AG08395 (cell line): ENCODE measurements at regions not wholly inside any gene's neighbourhood (a gene's known extent, or its start where the extent isn't known, plus 50 kb on each side); places are given as distances from the start of the nearest gene placed in this dataset.

ENCODE experiments used
- DNase-seq: peaks from one replicate; pipeline ENCODE4 v3.0.0; 2012; ENCODE audit warnings: mixed read lengths, low spot score

DNA sequence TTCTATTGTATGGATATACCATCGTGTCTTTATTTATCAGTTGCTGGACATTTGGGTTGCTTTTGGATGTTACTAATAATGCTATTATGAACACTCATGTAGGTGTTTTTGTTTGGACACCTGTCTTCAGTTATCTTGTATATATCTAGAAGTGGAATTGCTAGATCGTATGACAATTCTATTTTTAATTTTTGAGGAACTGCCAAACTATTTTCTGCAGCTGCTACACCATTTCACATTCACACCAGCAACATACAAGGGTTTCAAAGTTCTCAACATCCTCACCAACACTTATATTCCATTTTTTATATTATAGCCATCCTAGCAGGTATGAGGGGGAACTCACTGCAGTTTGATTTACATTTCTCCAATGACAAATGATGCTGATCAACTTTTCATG, 324.6 kb downstream of the CAAP1 start:
- DNase-seq, result no peak

DNA sequence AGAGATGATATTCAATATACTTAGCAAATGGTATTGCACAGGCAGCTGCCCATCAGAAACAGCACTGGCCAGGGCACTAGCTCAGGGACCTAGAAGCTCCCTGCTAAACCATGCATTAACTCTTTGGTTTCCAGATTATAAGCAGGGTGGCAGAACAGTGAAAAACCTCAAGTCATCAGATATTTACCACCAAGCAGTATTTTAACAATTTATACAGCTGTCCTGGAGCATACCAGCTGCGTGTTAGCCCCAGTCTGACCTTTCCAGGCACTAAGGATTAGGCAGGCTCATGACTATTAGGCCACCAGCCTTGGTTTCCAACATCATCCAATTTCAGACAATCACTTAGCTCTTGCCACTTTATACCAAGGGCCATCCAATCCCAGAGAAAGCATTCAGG, 326.5 kb downstream of the CAAP1 start:
- no peak for DNase-seq

DNA sequence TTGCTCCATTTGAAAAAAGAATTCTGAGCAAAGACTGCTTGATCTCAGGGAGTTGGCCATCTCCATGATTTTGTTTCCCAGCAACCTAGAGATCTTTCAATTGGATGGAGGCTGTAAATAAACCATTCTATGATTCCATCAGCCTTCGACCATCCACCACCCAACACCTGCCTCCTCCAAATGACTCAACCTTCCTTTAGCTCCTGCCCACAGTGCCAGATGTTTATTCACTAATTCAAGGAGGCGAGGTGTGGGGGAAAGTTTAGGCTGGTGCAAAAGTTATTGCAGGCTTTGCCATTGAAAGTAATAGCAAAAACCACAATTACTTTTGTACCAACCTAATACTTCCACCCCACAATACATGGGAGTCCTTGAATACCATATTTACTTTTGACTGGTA, 327.5 kb downstream of the CAAP1 start:
- DNase-seq, result no peak

DNA sequence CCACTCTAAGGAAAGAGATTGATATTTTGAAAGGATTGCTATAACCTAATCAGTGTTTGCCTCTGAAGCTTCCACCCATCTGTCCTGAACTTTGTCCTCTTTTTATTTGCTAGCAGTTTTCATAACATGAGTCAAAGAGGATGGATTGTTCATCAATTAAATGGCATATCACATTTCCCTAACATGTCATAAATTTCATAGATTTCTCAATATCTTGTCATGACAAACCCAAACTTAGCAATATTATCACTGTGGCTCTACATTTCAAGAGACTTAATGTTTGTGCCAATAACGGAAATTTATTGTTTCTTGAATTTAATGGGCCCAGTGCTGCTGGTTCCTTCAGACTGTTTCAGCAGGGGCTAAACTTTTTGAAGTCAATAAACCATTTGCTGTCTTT, 330.3 kb downstream of the CAAP1 start:
- DNase-seq, result no peak

DNA sequence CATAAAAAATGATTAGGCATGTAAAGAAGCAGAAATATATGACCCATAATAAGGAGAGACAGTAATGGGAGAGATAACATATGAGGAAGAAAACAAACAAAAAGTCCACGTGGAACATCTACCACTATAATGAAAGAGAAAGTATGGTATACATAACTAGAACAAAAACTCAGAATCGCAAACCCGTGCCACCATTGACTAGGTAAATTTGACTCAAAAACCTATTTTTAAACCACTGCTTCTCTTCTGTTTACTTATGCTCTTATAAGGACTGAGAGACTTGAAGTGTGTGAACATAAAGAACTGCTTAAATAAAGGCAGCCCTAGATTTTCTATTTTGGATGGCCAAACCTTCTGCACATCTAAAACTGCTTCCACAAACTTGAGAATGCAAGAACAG, 330.7 kb downstream of the CAAP1 start:
- DNase-seq, result no peak

DNA sequence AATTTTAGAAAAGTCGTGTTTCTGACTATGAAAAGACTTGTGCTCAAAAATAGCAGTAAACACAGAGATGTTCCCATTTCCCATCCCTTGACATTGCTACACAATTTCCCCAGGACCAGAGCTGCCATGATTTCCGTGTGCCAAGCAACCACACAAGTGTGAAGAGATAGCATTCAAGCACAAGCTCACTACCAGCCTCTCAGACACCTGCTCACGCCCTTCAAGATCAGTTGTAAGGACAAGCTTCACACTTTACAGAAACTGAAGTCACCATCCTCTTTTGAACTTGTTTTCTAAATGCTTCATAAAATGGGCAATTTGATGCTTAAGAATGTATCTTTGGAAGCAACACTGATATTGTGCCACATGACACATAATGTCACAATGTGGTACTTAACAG, 333.1 kb downstream of the CAAP1 start:
- DNase-seq, result no peak

DNA sequence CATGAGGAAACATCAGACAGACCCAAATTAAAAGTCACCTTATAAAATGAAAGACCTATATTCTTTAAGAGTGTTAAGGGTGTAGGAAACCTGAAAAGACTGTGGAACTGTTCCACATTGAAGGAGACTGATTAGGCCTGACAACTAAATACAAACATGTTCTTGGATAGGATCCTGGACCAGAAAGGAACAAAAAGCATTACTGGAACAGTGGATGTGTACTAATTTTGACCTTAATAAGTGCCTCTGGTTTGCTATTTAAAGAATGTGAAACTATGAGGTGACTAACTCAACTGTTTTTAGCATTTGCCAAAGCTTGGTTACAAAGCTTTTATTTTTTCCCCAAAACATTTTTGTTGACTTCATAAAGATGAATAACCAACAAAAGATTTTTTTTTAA, 340.6 kb downstream of the CAAP1 start:
- no peak for DNase-seq

DNA sequence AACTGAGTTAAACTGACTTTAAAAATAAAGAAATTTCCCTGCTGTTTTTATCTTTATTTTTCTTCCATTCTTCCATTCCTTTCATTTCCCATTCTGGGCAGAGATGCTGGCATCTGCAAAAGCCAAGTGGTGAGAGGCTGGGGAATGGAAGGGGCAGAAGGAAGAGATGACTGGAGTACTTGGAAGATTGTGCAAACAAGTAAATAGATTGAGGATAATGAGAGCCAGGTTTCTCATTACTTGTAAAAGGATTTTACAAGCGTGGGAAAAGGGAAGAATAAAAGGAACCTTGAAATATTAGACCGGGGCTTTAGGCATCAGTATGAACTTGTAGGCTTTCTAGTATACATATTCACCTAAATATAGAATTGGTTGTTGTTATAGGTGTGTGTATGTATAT, 341.2 kb downstream of the CAAP1 start:
- DNase-seq, result no peak

DNA sequence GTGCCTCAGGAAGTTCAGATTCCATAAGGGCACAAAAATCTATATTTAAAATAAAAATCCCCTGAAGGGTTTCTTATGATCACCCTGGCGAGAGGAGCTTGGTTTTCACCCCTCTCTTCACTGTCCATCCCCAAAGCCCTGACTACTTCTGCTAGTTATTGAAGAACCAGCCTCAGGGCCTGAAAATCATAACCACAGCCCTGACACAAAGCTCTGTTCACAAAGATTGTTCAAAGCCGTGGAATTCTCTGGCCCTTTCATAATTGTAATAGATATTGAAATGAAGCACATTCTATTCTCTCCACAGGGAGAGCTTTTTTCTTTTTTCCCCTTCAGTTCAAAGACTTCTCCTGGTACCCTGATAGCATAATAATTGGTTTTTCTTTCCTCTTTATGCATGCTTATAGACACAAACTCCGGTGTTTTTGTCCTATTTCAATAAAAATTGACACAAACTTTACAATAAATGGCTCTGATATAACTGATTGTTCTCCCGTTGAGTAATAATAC, 343.8 kb downstream of the CAAP1 start:
- no peak for DNase-seq

DNA sequence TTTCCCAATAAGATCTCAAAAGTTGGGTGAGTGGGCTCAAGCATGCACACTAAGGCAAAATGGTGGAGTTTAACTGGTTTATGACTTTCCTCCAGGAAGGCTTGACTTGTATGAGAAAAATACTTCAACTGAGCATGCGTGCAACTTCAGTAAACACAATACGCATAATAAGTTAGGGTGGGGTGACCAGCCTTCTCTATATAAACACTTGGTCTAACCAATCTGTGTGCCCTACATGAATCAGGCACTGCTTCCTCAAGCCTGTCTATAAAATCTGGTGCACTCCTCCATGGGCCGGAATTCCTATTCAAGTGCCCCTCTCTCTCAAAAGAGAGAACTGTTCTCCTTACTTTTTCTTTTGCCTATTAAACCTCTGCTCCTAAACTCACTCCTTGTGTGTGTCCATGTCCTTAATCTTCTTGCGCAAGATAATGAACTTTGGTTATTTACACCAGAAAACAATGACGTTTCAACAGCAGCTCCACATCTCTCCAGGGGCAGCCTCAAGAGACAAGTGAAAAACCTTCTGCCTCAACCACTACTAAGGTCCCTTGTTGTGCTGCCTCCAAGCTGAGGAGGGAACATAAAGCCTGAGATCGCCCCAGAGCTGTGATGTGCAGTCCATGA, 352.6 kb downstream of the CAAP1 start:
- no peak for DNase-seq

DNA sequence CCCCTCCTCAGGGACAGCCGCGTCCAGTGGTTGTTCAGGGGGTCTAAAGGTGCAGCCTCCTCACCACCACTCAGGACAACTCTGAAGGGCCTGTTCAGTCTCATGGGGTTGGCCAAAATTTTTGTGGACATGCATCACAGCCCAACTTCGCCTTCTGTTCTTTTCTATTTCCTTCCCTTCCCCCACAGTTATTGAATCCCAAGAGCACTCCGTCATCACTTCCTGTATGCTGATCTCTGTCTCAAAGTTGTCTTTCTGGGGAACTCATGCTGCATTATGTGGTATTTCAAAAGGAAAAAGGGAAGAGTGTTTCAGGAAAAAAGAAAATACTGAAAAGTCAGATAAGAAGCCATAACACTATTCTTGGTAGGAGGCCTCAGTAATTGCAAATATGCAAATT, 355.4 kb downstream of the CAAP1 start:
- no peak for DNase-seq

DNA sequence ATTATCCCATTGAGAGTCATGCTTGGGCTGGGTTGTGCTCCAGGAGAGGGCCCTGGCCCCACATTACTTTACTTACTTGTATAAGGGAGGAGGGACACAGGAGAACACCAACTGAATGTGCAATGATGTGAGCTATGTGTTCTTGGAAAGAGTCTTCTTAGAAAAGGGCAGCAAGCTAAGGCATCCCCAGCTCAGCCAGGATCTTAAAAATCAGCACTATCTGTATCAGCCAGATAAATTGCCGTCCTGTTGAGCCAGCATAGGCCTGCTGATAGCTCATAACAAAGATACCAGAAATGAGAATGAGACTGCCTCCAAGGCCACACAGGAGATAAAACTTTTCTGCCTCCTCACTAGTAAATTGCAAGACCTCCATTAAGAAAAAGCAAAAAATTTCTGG, 357.5 kb downstream of the CAAP1 start:
- no peak for DNase-seq

DNA sequence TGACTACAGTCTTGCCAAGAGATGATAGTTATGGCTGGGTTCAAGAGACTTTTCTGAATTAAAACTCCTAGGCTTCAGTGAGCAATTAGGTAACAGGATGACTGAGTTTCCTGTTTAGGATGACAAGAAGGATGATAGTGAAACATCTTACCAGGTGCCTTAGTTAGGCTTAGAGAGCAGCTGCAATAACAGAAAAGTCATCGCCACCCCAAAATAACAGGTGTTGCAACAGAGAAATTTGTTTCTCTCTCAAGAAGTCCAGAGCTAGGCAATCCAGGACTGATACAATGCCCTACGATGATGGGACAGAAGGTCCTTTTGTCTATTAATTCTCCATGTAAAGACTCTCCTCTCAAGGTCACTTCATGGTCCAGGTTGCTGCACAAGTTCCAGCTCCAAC, 361.8 kb downstream of the CAAP1 start:
- no peak for DNase-seq

DNA sequence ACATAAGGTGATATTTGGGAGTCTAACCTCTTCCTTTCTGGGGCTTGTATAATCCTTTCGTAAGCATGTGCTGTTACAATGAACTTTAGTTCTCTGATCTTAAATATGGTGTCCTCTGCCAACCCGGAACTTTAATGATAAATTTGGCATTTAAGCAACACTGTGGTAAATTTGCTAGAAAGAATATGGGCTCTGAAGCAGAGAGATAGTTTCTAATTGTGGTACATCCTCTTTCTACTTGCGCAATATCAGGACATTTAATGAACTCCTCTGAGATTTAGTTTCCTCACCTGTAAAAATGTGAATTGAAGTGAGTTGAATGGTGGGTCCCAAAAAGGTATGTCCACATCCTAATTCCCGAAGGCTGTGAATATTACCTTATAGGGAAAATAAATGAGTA, 364.7 kb downstream of the CAAP1 start:
- no peak for DNase-seq

DNA sequence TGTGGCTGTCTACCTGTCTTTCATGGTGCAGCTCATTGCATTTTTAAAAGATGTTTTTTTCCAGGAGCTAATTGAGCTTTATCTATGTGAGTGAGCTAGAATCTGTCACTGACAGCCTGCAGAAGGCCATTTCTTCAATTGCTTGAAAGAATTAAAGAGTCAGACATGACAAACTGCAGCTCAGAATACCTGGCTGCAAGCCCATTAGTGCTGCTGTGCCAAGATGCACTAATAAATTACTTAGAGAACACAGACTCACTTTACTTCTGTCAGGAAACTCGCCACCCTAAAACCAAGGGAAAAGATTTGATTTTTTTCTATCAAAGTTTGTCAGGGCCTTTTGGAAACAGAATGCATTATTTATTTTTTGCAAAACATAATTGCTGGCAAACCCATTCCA, 368.3 kb downstream of the CAAP1 start:
- DNase-seq, result no peak

DNA sequence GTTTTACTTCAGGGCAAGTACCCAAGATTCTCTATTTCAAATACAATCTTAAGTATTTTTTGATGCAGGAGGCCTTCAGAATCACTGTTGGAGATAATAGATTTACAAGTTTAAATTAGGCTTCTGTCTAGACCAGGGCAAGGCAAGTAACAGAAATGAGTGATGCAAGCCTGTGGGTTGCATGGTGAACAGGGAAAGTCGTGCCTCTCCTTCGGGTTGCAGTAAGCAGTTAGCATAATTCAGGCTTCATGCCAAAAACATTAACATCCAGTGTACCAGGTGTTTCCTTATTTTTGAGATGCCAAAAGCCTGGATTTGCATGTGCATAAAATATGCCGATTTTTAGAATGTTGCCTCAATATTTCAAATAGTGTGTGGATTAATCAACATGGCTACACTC, 369.0 kb downstream of the CAAP1 start:
- DNase-seq, result no peak

DNA sequence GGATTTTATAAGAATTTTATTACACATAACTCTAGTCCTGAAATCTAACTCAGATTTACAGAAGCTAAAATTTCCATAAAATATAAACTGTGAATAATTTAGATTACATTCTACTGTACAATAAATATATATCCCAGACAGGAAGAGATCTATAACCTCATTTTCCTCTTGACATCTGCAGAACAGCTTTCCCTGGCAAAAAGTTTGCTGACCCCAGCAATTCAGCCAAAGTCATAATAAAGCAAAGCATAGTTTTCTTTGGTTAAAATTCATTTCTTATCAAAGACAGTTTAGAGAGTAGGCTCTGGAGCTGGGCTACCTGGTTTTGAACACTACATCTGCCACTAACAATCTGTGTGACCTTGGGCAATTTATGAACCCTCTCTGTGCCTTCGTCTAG, 372.5 kb downstream of the CAAP1 start:
- no peak for DNase-seq

DNA sequence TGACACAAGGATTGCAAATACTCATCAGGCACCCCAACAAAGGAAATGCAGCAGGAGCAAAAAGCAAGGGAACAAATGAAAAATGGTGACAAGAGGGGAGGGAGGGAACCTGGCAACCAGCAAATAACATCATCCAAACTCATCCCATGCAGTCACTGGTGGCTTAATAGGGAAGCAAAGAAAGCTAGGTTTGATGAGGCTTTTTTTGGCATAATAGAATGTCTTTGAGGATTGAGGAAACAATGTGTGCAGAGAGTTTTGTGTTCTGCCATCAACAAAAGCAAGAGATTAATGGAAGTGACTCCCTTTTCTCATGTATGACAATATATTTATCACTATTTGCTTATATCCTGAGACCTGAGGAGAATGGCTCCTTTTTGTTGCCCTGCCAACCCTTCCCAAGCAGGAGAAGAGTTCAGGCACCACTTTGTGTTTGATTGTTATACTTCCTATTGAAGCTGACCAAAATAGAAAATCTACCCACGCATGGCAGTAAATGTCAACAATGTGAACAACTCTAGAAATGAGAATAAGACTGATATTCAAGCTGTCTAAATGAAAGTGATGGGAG, 375.7 kb downstream of the CAAP1 start:
- DNase-seq, result no peak

DNA sequence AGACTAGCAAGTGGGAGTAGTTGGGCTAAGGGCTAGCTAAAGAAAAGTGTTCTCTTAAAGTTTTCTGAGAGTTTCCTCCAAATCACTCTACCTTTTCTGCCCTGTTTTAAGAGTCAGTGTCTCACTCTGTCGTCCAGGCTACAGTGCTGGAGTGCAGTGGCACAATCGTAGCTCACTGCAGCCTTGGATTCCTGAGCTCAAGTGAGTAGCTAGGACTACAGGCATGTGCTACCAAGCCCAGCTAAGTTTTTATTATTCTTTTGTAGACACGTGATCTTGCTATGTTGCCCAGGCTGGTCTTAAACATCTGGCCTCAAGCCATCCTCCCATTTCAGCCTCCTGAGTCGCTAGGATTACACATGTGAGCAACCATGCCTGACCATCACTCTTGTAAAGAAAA, 378.9 kb downstream of the CAAP1 start:
- no peak for DNase-seq

DNA sequence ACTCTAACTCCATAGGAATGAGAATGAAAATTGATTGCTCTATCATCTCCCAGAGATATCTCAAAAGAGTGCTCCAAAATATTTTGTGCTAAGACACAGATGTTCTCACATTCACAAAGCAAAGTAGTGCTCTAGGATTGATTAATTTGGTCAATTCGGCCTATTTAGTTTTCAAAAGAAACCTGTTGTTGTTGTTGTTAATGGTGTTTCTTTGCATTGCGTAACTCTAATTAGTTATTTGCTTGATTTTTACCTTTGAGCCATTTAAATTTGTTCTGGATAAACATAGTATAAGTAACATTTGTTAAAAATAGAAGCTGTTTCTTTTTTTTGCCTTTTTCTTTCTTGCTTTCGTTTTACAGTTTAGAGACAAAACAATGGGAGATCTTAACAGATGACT, 382.5 kb downstream of the CAAP1 start:
- DNase-seq, result no peak

DNA sequence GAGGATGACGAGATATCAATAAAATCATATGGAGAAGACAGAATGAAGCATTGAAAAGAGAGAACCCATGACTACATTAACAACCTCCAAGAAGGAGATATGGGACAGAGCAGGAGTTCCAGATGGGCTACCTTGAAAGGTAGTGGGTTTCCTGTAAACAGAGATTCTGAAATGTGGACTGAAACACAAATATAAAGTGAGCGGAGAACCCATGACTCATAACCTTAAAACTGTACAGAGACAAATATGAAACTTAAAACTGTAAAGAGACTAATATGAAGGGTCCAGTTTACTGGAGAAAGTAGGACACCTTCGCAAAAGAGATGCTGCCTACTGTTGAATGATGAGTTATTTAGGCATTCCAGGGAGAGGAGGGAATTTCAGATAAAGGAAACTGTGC, 383.7 kb downstream of the CAAP1 start:
- DNase-seq, result no peak

DNA sequence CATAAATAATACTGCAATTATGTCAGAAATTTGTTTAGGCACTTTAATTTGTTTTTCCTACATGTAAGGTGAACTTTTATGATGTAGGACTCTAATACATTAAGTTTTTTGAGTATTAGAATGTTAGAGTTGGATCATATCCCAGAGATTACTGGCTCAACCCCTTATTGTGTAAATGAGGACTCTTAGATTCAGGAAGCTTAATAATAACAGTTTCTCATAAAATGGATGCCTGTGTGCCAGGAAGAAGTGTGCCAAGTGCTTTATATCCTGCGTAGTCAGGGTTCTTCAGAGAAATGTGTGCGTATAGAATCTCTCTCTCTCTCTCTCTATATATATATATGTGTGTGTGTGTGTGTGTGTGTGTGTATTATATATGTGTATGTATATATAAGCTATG, 388.5 kb downstream of the CAAP1 start:
- no peak for DNase-seq

DNA sequence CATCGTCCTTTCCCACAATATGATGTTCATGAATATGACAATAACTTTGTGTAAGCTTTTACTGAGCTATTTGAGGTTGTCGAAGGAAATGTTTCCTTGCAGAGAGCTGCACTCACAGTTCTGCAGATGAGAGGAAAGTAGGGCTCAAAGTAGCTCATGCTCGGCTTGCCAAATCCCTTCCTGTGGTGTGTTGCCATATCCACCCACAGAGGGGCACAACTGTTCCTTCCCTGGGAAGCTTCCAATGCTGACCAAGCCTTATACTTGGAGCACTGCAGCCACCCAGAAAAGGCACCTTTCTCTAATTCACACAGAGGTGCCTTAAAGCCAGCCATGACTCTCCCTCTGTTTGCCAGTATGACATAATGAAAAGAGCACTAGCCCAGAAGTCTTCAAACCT, 390.3 kb downstream of the CAAP1 start:
- DNase-seq, result no peak

DNA sequence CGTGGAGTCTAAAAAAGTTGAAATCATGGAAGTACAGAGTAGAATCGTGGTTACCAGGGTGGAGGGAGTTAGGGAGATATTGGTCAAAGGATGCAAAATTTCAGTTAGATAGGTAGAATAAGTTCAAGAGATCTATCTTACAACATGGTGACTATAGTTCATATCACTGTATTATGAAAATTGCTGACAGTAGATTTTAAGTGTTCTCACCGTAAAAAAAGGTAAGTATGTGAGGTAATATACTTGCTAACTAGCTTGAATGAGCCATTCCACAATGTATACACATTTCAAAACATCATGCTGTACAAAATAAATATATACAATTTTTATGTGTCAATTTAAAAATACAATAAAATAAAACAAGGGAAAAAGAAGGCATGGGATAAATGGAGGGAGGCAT, 392.1 kb downstream of the CAAP1 start:
- DNase-seq, result no peak
